SU-DHL-6 (cell line): ENCODE measurements at regions not wholly inside any gene's neighbourhood (a gene's known extent, or its start where the extent isn't known, plus 50 kb on each side); places are given as distances from the start of the nearest gene placed in this dataset.

Experiments
- CTCF ChIP-seq: fragments of 200-600 bp; sonication (generic); IDR thresholded peaks from one replicate; pipeline ENCODE4 v1.5.1; 2017; ENCODE audit warnings: antibody characterized with exemption, mild to moderate bottlenecking, low read length, moderate library complexity; ENCODE audit not compliant: insufficient read depth, poor library complexity, severe bottlenecking
- EZH2phosphoT487 ChIP-seq: fragments of 200-600 bp; sonication (generic), shearing (Covaris generic); conservative IDR thresholded peaks from 2 replicates; pipeline ENCODE4 v1.6.1; 2018; ENCODE audit warnings: mild to moderate bottlenecking, antibody characterized with exemption, low read length, moderate library complexity, mixed read lengths

GRCh38 chr20:17858450-17859001 is 110.1 kb downstream of the SNX5 start:
- no peak for TF ChIP-seq CTCF
- no peak for TF ChIP-seq EZH2phosphoT487
